Fibroblast of lung (primary cell): ENCODE measurements at regions not wholly inside any gene's neighbourhood (a gene's known extent, or its start where the extent isn't known, plus 50 kb on each side); places are given as distances from the start of the nearest gene placed in this dataset.
"Not testable (repeated sequence)": the region's sequence is repeated elsewhere in the genome, so short reads cannot be mapped to it uniquely, and the experiment has no call there.

ENCODE experiments used
- DNase-seq, 2 donors: peaks; one replicate each; pipeline versions ENCODE4 v3.0.0 to v3.0.0-alpha.2; 2010; ENCODE audit warnings: low read depth in 2 of 2
- H2AFZ ChIP-seq: 2 replicates; pipeline ENCODE4 v1.5.1; 2012; ENCODE audit warnings: low read length, control low read depth, inconsistent platforms
- H3K27ac ChIP-seq: 2 replicates; pipeline ENCODE4 v1.5.1; 2011; ENCODE audit warnings: low read length, control low read depth; ENCODE audit not compliant: insufficient read depth
- H3K27me3 ChIP-seq: 2 replicates; pipeline ENCODE4 v1.5.1; 2011; ENCODE audit warnings: mild to moderate bottlenecking, low read length; ENCODE audit not compliant: control insufficient read depth, insufficient read depth
- H3K36me3 ChIP-seq: 2 replicates; pipeline ENCODE4 v1.5.1; 2011; ENCODE audit warnings: low read length; ENCODE audit not compliant: control insufficient read depth, insufficient read depth
- H3K4me1 ChIP-seq: 2 replicates; pipeline ENCODE4 v1.5.1; 2011; ENCODE audit warnings: low read length; ENCODE audit not compliant: control insufficient read depth, insufficient read depth; ENCODE audit errors: extremely low read depth
- H3K4me2 ChIP-seq: 2 replicates; pipeline ENCODE4 v1.5.1; 2011; ENCODE audit warnings: low read length, control low read depth; ENCODE audit not compliant: insufficient read depth; ENCODE audit errors: extremely low read depth
- H3K4me3 ChIP-seq, 4 experiments: fragments of 200-600 bp in 1 of 4; sonication (generic) in 1 of 4; replicated peaks in 1 of 4; 2 replicates each; pipeline ENCODE4 v1.5.1; 2011 to 2016; ENCODE audit warnings: low read length in 4 of 4, low read depth in 3 of 4, mild to moderate bottlenecking in 3 of 4, control low read depth in 2 of 4, inconsistent platforms in 1 of 4, mixed read lengths in 1 of 4; ENCODE audit not compliant: insufficient read depth in 1 of 4; ENCODE audit errors: control extremely low read depth in 1 of 4
- H3K79me2 ChIP-seq: 2 replicates; pipeline ENCODE4 v1.5.1; 2012; ENCODE audit warnings: mild to moderate bottlenecking, low read length, inconsistent platforms; ENCODE audit not compliant: control insufficient read depth, insufficient read depth
- H3K9ac ChIP-seq: 2 replicates; pipeline ENCODE4 v1.5.1; 2011; ENCODE audit warnings: mild to moderate bottlenecking, low read length, control low read depth; ENCODE audit not compliant: insufficient read depth
- H3K9me3 ChIP-seq: 2 replicates; pipeline ENCODE4 v1.5.1; 2012; ENCODE audit warnings: low read depth, low read length; ENCODE audit not compliant: control insufficient read depth, insufficient read depth
- H4K20me1 ChIP-seq: 2 replicates; pipeline ENCODE4 v1.5.1; 2011; ENCODE audit warnings: low read length; ENCODE audit not compliant: control insufficient read depth, insufficient read depth; ENCODE audit errors: extremely low read depth
- CTCF ChIP-seq, 2 donors: IDR thresholded peaks in 1 of 2; conservative IDR thresholded peaks in 1 of 2; 1 replicate in 1 of 2; 2 replicates in 1 of 2; pipeline ENCODE4 v1.5.1; 2011 to 2012; ENCODE audit warnings: low read length in 2 of 2, control low read depth in 1 of 2, inconsistent platforms in 1 of 2, low read depth in 1 of 2, mild to moderate bottlenecking in 1 of 2
- EZH2 ChIP-seq: IDR thresholded peaks from 2 replicates; pipeline ENCODE4 v1.5.1; 2012; ENCODE audit warnings: low read length, control low read depth, mild to moderate bottlenecking; ENCODE audit errors: missing control alignments

GRCh38 chr4:137800861-137801260, 268.6 kb upstream of the PCDH18 start:
- Histone ChIP-seq H3K9me3 (no peaks in the 10 kb centered on the region), H3K4me2 (no peak overlapping the region), H3K4me1 (no peaks in the 10 kb centered on the region), H3K9ac (no peak overlapping the region), H3K27me3 (no peaks in the 10 kb centered on the region), H2AFZ (no peak overlapping the region), H3K79me2 (no peaks in the 10 kb centered on the region), H3K36me3 (no peaks in the 10 kb centered on the region), H4K20me1 (no peaks in the 10 kb centered on the region), H3K27ac (no peak overlapping the region), H3K4me3 (no peak overlapping the region)
- DNase-seq: peak in 1 of 2 donors; percentile 13
- TF ChIP-seq CTCF (conservative IDR thresholded peaks at IDR 0.05 in 1 of 2, IDR thresholded peaks at IDR 0.05 in 1 of 2; ENCODE audit: low read depth in 1 of 2, low read length in 2 of 2): no peak
- no peak for TF ChIP-seq EZH2

- Histone ChIP-seq H4K20me1 (no peaks in the 10 kb centered on the region), H3K4me2 (peak overlapping the region; percentile 34), H3K36me3 (no peaks in the 10 kb centered on the region), H3K4me1 (no peaks in the 10 kb centered on the region), H3K4me3 (peak overlapping the region in 1 of 4 experiments; percentile 30), H3K79me2 (no peaks in the 10 kb centered on the region), H3K27ac (no peak overlapping the region), H3K27me3 (no peaks in the 10 kb centered on the region), H3K9me3 (no peaks in the 10 kb centered on the region), H2AFZ (peak overlapping the region; percentile 67), H3K9ac (no peak overlapping the region)
- TF ChIP-seq CTCF (conservative IDR thresholded peaks at IDR 0.05 in 1 of 2, IDR thresholded peaks at IDR 0.05 in 1 of 2; ENCODE audit: low read depth in 1 of 2, low read length in 2 of 2) (no peak), EZH2 (no peak)
- DNase-seq: peak; percentile 2 to 14
Observed at GRCh38 chr4:137794764-137795254, 262.5 kb upstream of the PCDH18 start.

- H2AFZ ChIP-seq, H3K79me2 ChIP-seq, H3K4me1 ChIP-seq, H3K4me2 ChIP-seq, H3K36me3 ChIP-seq, H3K9ac ChIP-seq, H3K27ac ChIP-seq, H4K20me1 ChIP-seq, DNase-seq, H3K9me3 ChIP-seq, H3K27me3 ChIP-seq, H3K4me3 ChIP-seq: not testable (repeated sequence)
Observed at GRCh38 chr4:137789263-137789662, 257.0 kb upstream of the PCDH18 start.

- H3K4me1 ChIP-seq, H3K27me3 ChIP-seq: not testable (repeated sequence)
Observed at GRCh38 chr4:137783923-137784322, 251.6 kb upstream of the PCDH18 start.

More at GRCh38 chr4:137783923-137784322, 251.6 kb upstream of the PCDH18 start:
- not testable (repeated sequence) for H3K9me3 ChIP-seq, DNase-seq, H2AFZ ChIP-seq, H3K4me3 ChIP-seq, H4K20me1 ChIP-seq, H3K36me3 ChIP-seq, H3K79me2 ChIP-seq, H3K4me2 ChIP-seq, H3K9ac ChIP-seq, H3K27ac ChIP-seq
